Pancreas (tissue), 10 donors: ENCODE measurements at regions not wholly inside any gene's neighbourhood (a gene's known extent, or its start where the extent isn't known, plus 50 kb on each side); places are given as distances from the start of the nearest gene placed in this dataset.
A peak's percentile ranks its signal among the peaks of the same experiment; 100 is the strongest.
"Not testable (repeated sequence)": the region's sequence is repeated elsewhere in the genome, so short reads cannot be mapped to it uniquely, and the experiment has no call there.

Source experiments
- ATAC-seq, 4 donors: fragments of 200-7000 bp; cut with Tn5 transposase; one replicate each; pipeline versions ENCODE4 v1.8.0 to v1.9.1; 2020; ENCODE audit warnings: mild to moderate bottlenecking in 4 of 4, moderate library complexity in 4 of 4
- DNase-seq, 6 donors: peaks; one replicate each; pipeline ENCODE4 v3.0.0-alpha.2; 2020
- FAIRE-seq: peaks from 2 replicates; lab custom pipeline; 2012; peaks lifted over from hg19 to GRCh38; lab: Jason Lieb, UNC
- H3K27ac ChIP-seq, 4 donors: fragments of 200-600 bp; sonication (generic); 1 replicate in 3 of 4; 2 replicates in 1 of 4; pipeline versions ENCODE4 v1.5.0 to v1.8.0; 2020
- H3K27me3 ChIP-seq, 4 donors: fragments of 200-600 bp; one replicate each; pipeline ENCODE4 v1.8.0; 2021
- H3K36me3 ChIP-seq, 3 donors: fragments of 200-600 bp; sonication (generic) in 1 of 3; one replicate each; pipeline versions ENCODE4 v1.5.0 to v1.8.0; 2020 to 2021
- H3K4me1 ChIP-seq, 3 donors: fragments of 200-600 bp; one replicate each; pipeline ENCODE4 v1.8.0; 2021
- H3K4me3 ChIP-seq, 4 donors: fragments of 200-600 bp; sonication (generic) in 2 of 4; one replicate each; pipeline versions ENCODE4 v1.5.0 to v1.8.0; 2020 to 2021
- H3K9me3 ChIP-seq, 4 donors: fragments of 200-600 bp; one replicate each; pipeline ENCODE4 v1.8.0; 2021
- WGBS, 2 donors: extraction: QIAGEN DNeasy Blood & Tissue Kit; methylation state at CpG; one replicate each; pipeline ENCODE4 v1.1.7; 2013; 5-methylcytosine and 5-hydroxymethylcytosine counted together
- intact Hi-C, 3 donors: fragments of 100-400 bp; cut with DNase I; formaldehyde crosslinking; loops; one replicate each; pipeline versions ENCODE4 v1.11.1 to v1.14.2; 2022
- TF ChIP-seq, protein P1 (sequence below), 4 donors: fragments of 200-600 bp; sonication (generic) in 3 of 4; IDR thresholded peaks; one replicate each; pipeline versions ENCODE4 v1.5.0 to v1.8.0; 2021; ENCODE audit warnings: antibody characterized with exemption in 4 of 4
- donor health status: healthy with polysubstance abuse.
- donor health status: DM: no; HTN: no; CAD: no; lungs with moderate emphysema.
- donor health status: DM: no; HTN: no; CAD: no.
- donor health status: control.
- donor health status: control.
- donor health status: Bipolar disorder and iron deficiency.
- donor health status: DM: yes; HTN: yes; CAD: no.
- donor health status: DM: no; HTN: no; CAD: no.
- donor health status: DM: no; HTN: no; CAD: no.
- donor health status: DM: yes; HTN: yes; CAD: no.

DNA sequence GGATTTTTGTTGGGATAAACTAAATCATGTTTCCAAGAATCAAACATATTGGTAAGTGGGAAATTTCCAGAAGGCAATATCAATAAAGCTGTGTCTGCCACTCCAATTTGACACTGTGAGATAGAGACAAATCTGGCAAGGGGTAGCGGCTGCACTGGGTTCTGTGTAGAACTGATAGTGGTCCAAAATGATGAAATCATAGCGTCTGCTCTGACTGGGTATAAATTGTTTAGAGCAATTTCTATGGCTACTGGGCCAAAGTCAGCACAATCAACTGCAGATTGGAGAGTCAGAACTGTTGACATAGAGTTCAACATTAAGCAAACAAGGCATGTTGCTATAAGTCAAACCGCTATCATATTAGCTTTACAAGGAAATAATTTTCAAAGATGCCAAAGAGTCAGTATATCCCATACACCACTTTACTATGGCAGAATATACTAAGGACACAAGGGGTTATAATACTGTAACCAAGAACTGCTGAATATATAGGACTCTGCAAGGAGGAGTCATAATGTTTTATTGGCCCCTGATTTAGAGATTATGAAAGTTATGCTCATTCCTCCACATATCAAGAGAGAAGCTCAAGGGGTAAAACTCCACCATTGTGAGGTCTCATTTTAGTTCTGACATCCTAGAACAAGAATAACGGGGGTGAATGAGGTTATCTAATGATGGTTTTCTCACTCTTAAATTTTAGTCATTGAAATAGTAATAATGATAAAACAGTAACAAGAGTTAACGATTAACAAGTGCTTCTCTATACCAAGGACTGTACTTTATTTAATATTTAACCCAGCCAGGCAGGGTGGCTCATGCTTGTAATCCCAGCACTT is 309.7 kb upstream of the GADL1 start:
- WGBS, 2 donors: 22 to 28% methylated on average over 5 of the region's 5 CpGs
- Histone ChIP-seq H3K9me3 (no peaks in the 10 kb centered on the region), H3K27ac (no peak overlapping the region), H3K4me1 (peaks cover 0 to 5% (median 0%) of the 10 kb centered on the region in 3 donors), H3K27me3 (no peaks in the 10 kb centered on the region), H3K36me3 (no peaks in the 10 kb centered on the region), H3K4me3 (no peak overlapping the region)
- peak in 3 of 4 donors; percentile 52 to 65 (median 57) for ATAC-seq
- DNase-seq: no peak
- TF ChIP-seq, protein P1, sequence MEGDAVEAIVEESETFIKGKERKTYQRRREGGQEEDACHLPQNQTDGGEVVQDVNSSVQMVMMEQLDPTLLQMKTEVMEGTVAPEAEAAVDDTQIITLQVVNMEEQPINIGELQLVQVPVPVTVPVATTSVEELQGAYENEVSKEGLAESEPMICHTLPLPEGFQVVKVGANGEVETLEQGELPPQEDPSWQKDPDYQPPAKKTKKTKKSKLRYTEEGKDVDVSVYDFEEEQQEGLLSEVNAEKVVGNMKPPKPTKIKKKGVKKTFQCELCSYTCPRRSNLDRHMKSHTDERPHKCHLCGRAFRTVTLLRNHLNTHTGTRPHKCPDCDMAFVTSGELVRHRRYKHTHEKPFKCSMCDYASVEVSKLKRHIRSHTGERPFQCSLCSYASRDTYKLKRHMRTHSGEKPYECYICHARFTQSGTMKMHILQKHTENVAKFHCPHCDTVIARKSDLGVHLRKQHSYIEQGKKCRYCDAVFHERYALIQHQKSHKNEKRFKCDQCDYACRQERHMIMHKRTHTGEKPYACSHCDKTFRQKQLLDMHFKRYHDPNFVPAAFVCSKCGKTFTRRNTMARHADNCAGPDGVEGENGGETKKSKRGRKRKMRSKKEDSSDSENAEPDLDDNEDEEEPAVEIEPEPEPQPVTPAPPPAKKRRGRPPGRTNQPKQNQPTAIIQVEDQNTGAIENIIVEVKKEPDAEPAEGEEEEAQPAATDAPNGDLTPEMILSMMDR (IDR thresholded peaks at IDR 0.05): no peak
- no peak for FAIRE-seq
- intact Hi-C loops: no loop called here

DNA sequence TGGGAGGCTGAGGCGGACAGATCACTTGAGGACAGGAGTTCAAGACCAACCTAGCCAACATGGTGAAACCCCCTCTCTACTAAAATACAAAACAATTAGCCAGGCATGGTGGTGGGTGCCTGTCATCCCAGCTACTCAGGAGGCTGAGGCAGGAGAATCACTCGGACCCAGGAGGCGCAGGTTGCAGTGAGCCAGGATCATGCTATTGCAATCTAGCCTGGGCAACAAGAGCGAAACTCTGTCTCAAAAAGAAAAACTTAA is 310.3 kb upstream of the GADL1 start:
- H3K9me3 ChIP-seq, H3K4me3 ChIP-seq, H3K27ac ChIP-seq, intact Hi-C loops, DNase-seq, H3K4me1 ChIP-seq, FAIRE-seq, H3K27me3 ChIP-seq, H3K36me3 ChIP-seq, ATAC-seq: not testable (repeated sequence)
- WGBS, 2 donors: 77 to 78% methylated on average over 4 of the region's 4 CpGs

DNA sequence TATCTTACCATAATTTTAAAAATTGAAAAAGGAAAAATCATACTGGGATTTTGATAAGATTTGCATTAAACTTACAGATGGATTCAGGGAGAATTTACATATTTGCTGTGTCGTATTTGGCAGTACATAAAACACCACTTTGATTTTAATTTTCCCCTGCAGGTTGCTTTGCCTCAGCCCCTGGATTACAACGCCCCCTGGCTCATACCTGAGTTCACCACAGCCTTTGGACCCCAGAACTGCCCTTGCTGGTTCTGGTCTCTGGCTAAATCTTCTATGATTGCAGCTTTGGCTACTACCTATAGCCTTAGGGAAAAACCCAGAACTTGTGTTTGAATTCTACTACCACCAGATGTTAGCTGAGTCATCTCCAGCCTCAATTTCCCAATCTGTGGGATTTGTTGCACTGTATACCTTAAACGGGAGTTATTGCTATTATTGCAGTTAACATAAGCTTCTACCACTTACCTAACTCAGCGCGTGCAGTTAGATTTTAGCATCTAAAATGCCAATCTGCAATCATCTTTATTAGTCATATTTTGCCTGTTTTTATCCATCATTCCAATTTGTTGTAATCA is 315.7 kb upstream of the GADL1 start:
- Histone ChIP-seq H3K27me3 (no peaks in the 10 kb centered on the region), H3K4me1 (no peaks in the 10 kb centered on the region), H3K9me3 (no peaks in the 10 kb centered on the region), H3K36me3 (no peaks in the 10 kb centered on the region), H3K27ac (no peak overlapping the region), H3K4me3 (no peak overlapping the region)
- ATAC-seq (no peak), FAIRE-seq (no peak), DNase-seq (no peak)
- intact Hi-C loops: no loop called here
- WGBS, 2 donors: 77 to 81% methylated on average over 5 of the region's 5 CpGs
- TF ChIP-seq, protein P1 (IDR thresholded peaks at IDR 0.05): no peak

DNA sequence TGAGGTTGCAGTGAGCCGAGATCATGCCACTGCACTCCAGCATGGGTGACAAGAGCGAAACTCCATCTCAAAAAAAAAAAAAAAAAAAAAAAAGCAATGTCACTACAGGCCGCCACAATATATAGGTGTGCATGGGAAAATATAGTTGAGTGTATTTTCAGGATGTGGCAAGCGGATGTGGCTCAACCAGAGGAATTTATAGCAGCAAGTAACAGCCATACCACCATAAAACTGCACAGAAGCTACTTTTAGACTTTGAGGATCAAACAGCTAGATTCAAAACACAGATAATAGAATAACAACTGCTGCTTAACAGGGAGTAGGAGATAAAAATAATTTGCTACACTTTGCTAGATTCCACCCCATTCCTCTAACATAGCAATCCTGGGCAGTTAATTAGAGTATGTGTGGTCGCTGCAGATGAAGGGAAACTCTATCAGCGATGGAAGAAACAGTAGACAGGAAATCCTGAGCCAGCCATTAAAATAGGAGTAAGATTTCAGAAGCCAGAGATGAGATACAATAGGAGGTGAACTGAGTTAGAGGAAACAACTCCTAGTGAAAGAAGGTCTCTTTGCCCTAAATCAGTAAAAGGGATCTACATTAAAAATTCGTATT is 318.7 kb upstream of the STT3B start:
- Histone ChIP-seq H3K4me1 (no peaks in the 10 kb centered on the region), H3K9me3 (no peaks in the 10 kb centered on the region), H3K27ac (no peak overlapping the region), H3K4me3 (no peak overlapping the region), H3K36me3 (no peaks in the 10 kb centered on the region), H3K27me3 (no peaks in the 10 kb centered on the region)
- 79 to 90% methylated on average over 7 of the region's 7 CpGs for WGBS, 2 donors
- TF ChIP-seq, protein P1 (IDR thresholded peaks at IDR 0.05): no peak
- FAIRE-seq (no peak), ATAC-seq (no peak), DNase-seq (no peak)
- intact Hi-C loops: no loop called here

DNA sequence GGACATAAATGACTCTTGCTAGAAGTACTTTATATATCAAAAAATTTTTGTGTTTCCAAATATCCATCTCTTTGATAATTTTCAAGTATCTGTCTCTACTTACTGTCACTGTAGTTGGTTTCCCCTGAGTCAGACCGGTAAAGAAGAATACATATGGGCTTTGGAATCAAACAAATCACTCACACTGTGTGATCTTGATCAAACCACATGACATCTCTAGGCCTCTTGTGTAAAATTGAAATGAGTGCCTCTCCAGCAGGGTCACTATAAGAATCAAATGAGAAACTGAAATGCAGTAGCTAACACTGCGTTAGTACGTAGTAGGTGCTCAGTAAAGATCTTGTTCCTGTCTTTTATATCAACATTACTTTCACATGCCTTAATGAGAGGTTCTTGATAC is 314.6 kb upstream of the STT3B start:
- no peaks in the 10 kb centered on the region for H3K4me1 ChIP-seq
- intact Hi-C loops: no loop called here
- no peak for FAIRE-seq
- no peak overlapping the region for H3K4me3 ChIP-seq
- no peak overlapping the region for H3K27ac ChIP-seq
- no peaks in the 10 kb centered on the region for H3K36me3 ChIP-seq
- no peaks in the 10 kb centered on the region for H3K9me3 ChIP-seq
- 93 to 99% methylated on average over 3 of the region's 3 CpGs for WGBS, 2 donors
- H3K27me3 ChIP-seq: no peaks in the 10 kb centered on the region
- TF ChIP-seq, protein P1 (IDR thresholded peaks at IDR 0.05): no peak
- ATAC-seq: no peak
- DNase-seq: no peak
